H9 (cell line): ENCODE measurements at regions not wholly inside any gene's neighbourhood (a gene's known extent, or its start where the extent isn't known, plus 50 kb on each side); places are given as distances from the start of the nearest gene placed in this dataset.

ENCODE experiments used
- DNase-seq: peaks from one replicate; pipeline ENCODE4 v3.0.0-alpha.2; 2017
- H2AFZ ChIP-seq: one replicate; pipeline ENCODE4 v1.6.1; 2013; ENCODE audit warnings: mild to moderate bottlenecking, low read length, control low read depth, moderate library complexity
- H2AK5ac ChIP-seq: 2 replicates; pipeline ENCODE4 v1.6.1; 2013; ENCODE audit warnings: low read length, control low read depth, mixed read lengths; ENCODE audit not compliant: insufficient read length
- H2BK120ac ChIP-seq: one replicate; pipeline ENCODE4 v1.6.1; 2013; ENCODE audit warnings: low read depth, mild to moderate bottlenecking, low read length, control low read depth, inconsistent platforms; ENCODE audit not compliant: poor library complexity, severe bottlenecking
- H2BK12ac ChIP-seq: 2 replicates; pipeline ENCODE4 v1.6.1; 2013; ENCODE audit warnings: low read length, control low read depth, mixed read lengths, low read depth; ENCODE audit not compliant: insufficient read length
- H2BK15ac ChIP-seq: 2 replicates; pipeline ENCODE4 v1.6.1; 2013; ENCODE audit warnings: low read depth, low read length, control low read depth
- H2BK20ac ChIP-seq: one replicate; pipeline ENCODE4 v1.6.1; 2013; ENCODE audit warnings: low read depth, mild to moderate bottlenecking, low read length, control low read depth, inconsistent platforms; ENCODE audit not compliant: poor library complexity, severe bottlenecking
- H2BK5ac ChIP-seq: 2 replicates; pipeline ENCODE4 v1.6.1; 2013; ENCODE audit warnings: low read length, control low read depth, mixed read lengths; ENCODE audit not compliant: insufficient read length
- H3K14ac ChIP-seq: 2 replicates; pipeline ENCODE4 v1.6.1; 2013; ENCODE audit warnings: low read length, control low read depth; ENCODE audit not compliant: insufficient read depth
- H3K18ac ChIP-seq: 2 replicates; pipeline ENCODE4 v1.6.1; 2013; ENCODE audit warnings: low read depth, mild to moderate bottlenecking, mixed read lengths, low read length, control low read depth; ENCODE audit not compliant: insufficient read length
- H3K23ac ChIP-seq: 2 replicates; pipeline ENCODE4 v1.6.1; 2013; ENCODE audit warnings: low read length, control low read depth, mixed read lengths, low read depth; ENCODE audit not compliant: insufficient read length
- H3K23me2 ChIP-seq: 2 replicates; pipeline ENCODE4 v1.6.1; 2013; ENCODE audit warnings: low read depth, mild to moderate bottlenecking, mixed read lengths, low read length, control low read depth; ENCODE audit not compliant: insufficient read length, poor library complexity, severe bottlenecking
- H3K27ac ChIP-seq: 2 replicates; pipeline ENCODE4 v1.5.1; 2013; ENCODE audit warnings: low read length, control low read depth, mixed read lengths, low read depth; ENCODE audit not compliant: insufficient read length
- H3K27me3 ChIP-seq: 2 replicates; pipeline ENCODE4 v1.6.1; 2013; ENCODE audit warnings: low read length, control low read depth, inconsistent platforms; ENCODE audit not compliant: insufficient read depth
- H3K4ac ChIP-seq: 2 replicates; pipeline ENCODE4 v1.6.1; 2013; ENCODE audit warnings: low read depth, mild to moderate bottlenecking, control low read depth, inconsistent platforms, low read length, moderate library complexity
- H3K4me1 ChIP-seq: 2 replicates; pipeline ENCODE4 v1.6.1; 2013; ENCODE audit warnings: low read length, control low read depth, inconsistent platforms; ENCODE audit not compliant: insufficient read depth
- H3K4me2 ChIP-seq: 2 replicates; pipeline ENCODE4 v1.6.1; 2013; ENCODE audit warnings: low read length, control low read depth, mixed read lengths; ENCODE audit not compliant: insufficient read length, insufficient read depth
- H3K56ac ChIP-seq: 2 replicates; pipeline ENCODE4 v1.6.1; 2013; ENCODE audit warnings: low read depth, mild to moderate bottlenecking, mixed read lengths, low read length, control low read depth; ENCODE audit not compliant: insufficient read length
- H3K79me1 ChIP-seq: 2 replicates; pipeline ENCODE4 v1.6.1; 2013; ENCODE audit warnings: low read depth, mild to moderate bottlenecking, moderate library complexity, low read length, control low read depth, inconsistent platforms; ENCODE audit not compliant: insufficient read depth, poor library complexity, severe bottlenecking
- H3K79me2 ChIP-seq: 2 replicates; pipeline ENCODE4 v1.6.1; 2013; ENCODE audit warnings: low read length, control low read depth, inconsistent platforms; ENCODE audit not compliant: insufficient read depth
- H3K9ac ChIP-seq: 2 replicates; pipeline ENCODE4 v1.6.1; 2013; ENCODE audit warnings: low read length, control low read depth, mixed read lengths; ENCODE audit not compliant: insufficient read length; ENCODE audit errors: extremely low read depth
- H3K9me3 ChIP-seq: one replicate; pipeline ENCODE4 v1.6.1; 2013; ENCODE audit warnings: low read depth, low read length, inconsistent platforms; ENCODE audit not compliant: control insufficient read depth
- H3T11ph ChIP-seq: one replicate; pipeline ENCODE4 v1.6.1; 2013; ENCODE audit warnings: mild to moderate bottlenecking, low read length, control low read depth, inconsistent platforms
- H4K20me1 ChIP-seq: one replicate; pipeline ENCODE4 v1.6.1; 2013; ENCODE audit not compliant: control insufficient read depth, insufficient read length, insufficient read depth
- H4K5ac ChIP-seq: 2 replicates; pipeline ENCODE4 v1.6.1; 2013; ENCODE audit warnings: low read depth, mild to moderate bottlenecking, mixed read lengths, low read length, control low read depth; ENCODE audit not compliant: insufficient read length
- H4K8ac ChIP-seq: replicated peaks from 2 replicates; pipeline ENCODE4 v1.6.1; 2013; ENCODE audit warnings: low read length, control low read depth, mixed read lengths, low read depth; ENCODE audit not compliant: insufficient read length
- H4K91ac ChIP-seq: 2 replicates; pipeline ENCODE4 v1.6.1; 2013; ENCODE audit warnings: low read depth, mild to moderate bottlenecking, moderate library complexity, mixed read lengths, low read length, control low read depth; ENCODE audit not compliant: insufficient read length
- H3K27ac Mint-ChIP-seq, 3 experiments: 2 replicates in 2 of 3; 3 replicates in 1 of 3; pipeline ENCODE4 v1.8.0; 2020 to 2021; ENCODE audit warnings: mixed read lengths in 3 of 3, mild to moderate bottlenecking in 1 of 3, moderate library complexity in 1 of 3
- H3K27me3 Mint-ChIP-seq: 2 replicates; pipeline ENCODE4 v1.8.0; 2021; ENCODE audit warnings: low read depth, mild to moderate bottlenecking, moderate library complexity, mixed read lengths
- H3K36me3 Mint-ChIP-seq, 3 experiments: 2 replicates in 2 of 3; 3 replicates in 1 of 3; pipeline ENCODE4 v1.8.0; 2020 to 2021; ENCODE audit warnings: low read depth in 3 of 3, mixed read lengths in 3 of 3; ENCODE audit not compliant: insufficient read depth in 1 of 3
- H3K4me1 Mint-ChIP-seq, 2 experiments: 2 replicates each; pipeline ENCODE4 v1.8.0; 2020; ENCODE audit warnings: mixed read lengths in 2 of 2
- H3K4me3 Mint-ChIP-seq, 2 experiments: 2 replicates in 1 of 2; 3 replicates in 1 of 2; pipeline ENCODE4 v1.8.0; 2020 to 2021; ENCODE audit warnings: mild to moderate bottlenecking in 2 of 2, mixed read lengths in 2 of 2, moderate library complexity in 1 of 2
- H3K9me3 Mint-ChIP-seq, 2 experiments: 2 replicates in 1 of 2; 3 replicates in 1 of 2; pipeline ENCODE4 v1.8.0; 2020; ENCODE audit warnings: mild to moderate bottlenecking in 2 of 2, mixed read lengths in 2 of 2, moderate library complexity in 1 of 2
- WGBS: extraction: QIAGEN DNeasy Blood & Tissue Kit; methylation state at CpG from one replicate; pipeline ENCODE4 v1.1.7; 2013; ENCODE audit warnings: missing lambda C conversion rate, low lambda C conversion rate, mixed read lengths; ENCODE audit not compliant: insufficient read length; ENCODE audit errors: extremely low coverage; 5-methylcytosine and 5-hydroxymethylcytosine counted together
- TF ChIP-seq, protein P1 (sequence below): fragments of 200-600 bp; sonication (generic); conservative IDR thresholded peaks from 3 replicates; pipeline ENCODE4 v1.8.0; 2021; ENCODE audit warnings: antibody characterized with exemption, mild to moderate bottlenecking

DNA sequence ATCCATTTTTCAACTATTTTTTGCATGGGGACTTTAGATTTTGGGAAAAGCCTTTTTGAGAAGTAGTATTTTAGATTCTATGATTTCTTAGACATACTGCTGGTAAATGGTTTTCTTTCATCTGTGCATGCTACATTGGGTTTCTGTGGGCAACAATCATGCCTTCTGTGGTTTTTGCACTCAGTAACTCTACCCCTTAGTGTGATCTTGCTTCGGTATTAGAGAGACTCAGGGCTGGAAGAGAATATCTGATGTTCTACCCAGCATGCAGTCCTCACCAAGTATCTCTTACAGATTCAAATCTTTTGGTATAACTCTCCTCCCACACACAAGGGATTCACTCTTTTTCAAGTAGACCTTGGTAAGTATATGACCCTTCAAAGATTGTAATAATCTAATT lies 183.0 kb downstream of the PMAIP1 start:
- no peak overlapping the region for H2BK20ac ChIP-seq
- no peak for DNase-seq

More for the DNA sequence above, 183.0 kb downstream of the PMAIP1 start:
- Histone ChIP-seq H4K8ac (no peak overlapping the region), H3T11ph (no peak overlapping the region), H3K56ac (no peak overlapping the region), H3K27ac (no peak overlapping the region), H3K23me2 (no peaks in the 10 kb centered on the region), H3K4me2 (no peak overlapping the region), H2BK5ac (no peak overlapping the region), H2AK5ac (no peak overlapping the region), H2BK120ac (no peak overlapping the region), H2BK12ac (no peak overlapping the region), H3K79me2 (no peaks in the 10 kb centered on the region), H3K14ac (no peak overlapping the region), H3K23ac (no peak overlapping the region), H4K20me1 (no peaks in the 10 kb centered on the region), H4K91ac (no peak overlapping the region), H3K9ac (no peak overlapping the region), H3K79me1 (no peaks in the 10 kb centered on the region), H3K4me1 (no peaks in the 10 kb centered on the region), H3K9me3 (no peaks in the 10 kb centered on the region), H3K18ac (no peak overlapping the region), H3K27me3 (no peaks in the 10 kb centered on the region), H2AFZ (no peak overlapping the region), H3K4ac (no peak overlapping the region), H4K5ac (no peak overlapping the region), H2BK15ac (no peak overlapping the region)
- H3K27me3 Mint-ChIP-seq, result no peaks in the 10 kb centered on the region
- no peak overlapping the region for H3K4me3 Mint-ChIP-seq
- H3K9me3 Mint-ChIP-seq, result 0 out of 5 replicates have a peak, but pooled peaks cover 0 to 3% of the 10 kb centered on the region in 2 experiments
- H3K27ac Mint-ChIP-seq, result no peak overlapping the region
- H3K4me1 Mint-ChIP-seq, result peaks cover 2 to 3% of the 10 kb centered on the region in 2 experiments; a peak in 2 of 4 replicates
- no CpG with 5 or more reads among the region's 1 CpG for WGBS
- no peaks in the 10 kb centered on the region for H3K36me3 Mint-ChIP-seq
- TF ChIP-seq, protein P1, sequence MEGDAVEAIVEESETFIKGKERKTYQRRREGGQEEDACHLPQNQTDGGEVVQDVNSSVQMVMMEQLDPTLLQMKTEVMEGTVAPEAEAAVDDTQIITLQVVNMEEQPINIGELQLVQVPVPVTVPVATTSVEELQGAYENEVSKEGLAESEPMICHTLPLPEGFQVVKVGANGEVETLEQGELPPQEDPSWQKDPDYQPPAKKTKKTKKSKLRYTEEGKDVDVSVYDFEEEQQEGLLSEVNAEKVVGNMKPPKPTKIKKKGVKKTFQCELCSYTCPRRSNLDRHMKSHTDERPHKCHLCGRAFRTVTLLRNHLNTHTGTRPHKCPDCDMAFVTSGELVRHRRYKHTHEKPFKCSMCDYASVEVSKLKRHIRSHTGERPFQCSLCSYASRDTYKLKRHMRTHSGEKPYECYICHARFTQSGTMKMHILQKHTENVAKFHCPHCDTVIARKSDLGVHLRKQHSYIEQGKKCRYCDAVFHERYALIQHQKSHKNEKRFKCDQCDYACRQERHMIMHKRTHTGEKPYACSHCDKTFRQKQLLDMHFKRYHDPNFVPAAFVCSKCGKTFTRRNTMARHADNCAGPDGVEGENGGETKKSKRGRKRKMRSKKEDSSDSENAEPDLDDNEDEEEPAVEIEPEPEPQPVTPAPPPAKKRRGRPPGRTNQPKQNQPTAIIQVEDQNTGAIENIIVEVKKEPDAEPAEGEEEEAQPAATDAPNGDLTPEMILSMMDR, result no peak
